HG02885 (cell line): ENCODE measurements at regions not wholly inside any gene's neighbourhood (a gene's known extent, or its start where the extent isn't known, plus 50 kb on each side); places are given as distances from the start of the nearest gene placed in this dataset.
A peak's percentile ranks its signal among the peaks of the same experiment; 100 is the strongest.

Experiments
- ATAC-seq: cut with Tn5 transposase; IDR thresholded peaks from one replicate; pipeline ENCODE4 v1.9.1; 2021; ENCODE audit warnings: mild to moderate bottlenecking; ENCODE audit not compliant: unreplicated experiment, poor library complexity

GRCh38 chr6:146865756-146866379 is 267.1 kb downstream of the ADGB start:
- no peak for ATAC-seq

- no peak for ATAC-seq
Measured at GRCh38 chr6:146866731-146867414, 268.1 kb downstream of the ADGB start.

- ATAC-seq, result no peak
Measured at GRCh38 chr6:146868671-146869209, 270.0 kb downstream of the ADGB start.

- peak; percentile 76 for ATAC-seq
Measured at GRCh38 chr6:146870760-146871159, 272.0 kb downstream of the ADGB start.

GRCh38 chr6:146871611-146872425 is 273.0 kb downstream of the ADGB start:
- no peak for ATAC-seq

- no peak for ATAC-seq
Measured at GRCh38 chr6:146872426-146872785, 273.6 kb downstream of the ADGB start.

- ATAC-seq, result no peak
Measured at GRCh38 chr6:146874278-146875018, 275.7 kb downstream of the ADGB start.

- no peak for ATAC-seq
Measured at GRCh38 chr6:146875927-146876270, 277.1 kb downstream of the ADGB start.

- peak; percentile 50 for ATAC-seq
Measured at GRCh38 chr6:146876271-146877151, 277.7 kb downstream of the ADGB start.

GRCh38 chr6:146878168-146878951 is 279.6 kb downstream of the ADGB start:
- ATAC-seq, result no peak

- ATAC-seq, result no peak
Measured at GRCh38 chr6:146878952-146879340, 280.2 kb downstream of the ADGB start.

- no peak for ATAC-seq
Measured at GRCh38 chr6:146879406-146880117, 280.8 kb downstream of the ADGB start.

GRCh38 chr6:146881228-146882181 is 282.7 kb downstream of the ADGB start:
- ATAC-seq, result no peak

GRCh38 chr6:146883640-146884531 is 285.1 kb downstream of the ADGB start:
- no peak for ATAC-seq

GRCh38 chr6:146884728-146885127 is 286.0 kb downstream of the ADGB start:
- no peak for ATAC-seq
